22Rv1 (cell line): ENCODE measurements at regions not wholly inside any gene's neighbourhood (a gene's known extent, or its start where the extent isn't known, plus 50 kb on each side); places are given as distances from the start of the nearest gene placed in this dataset.

Experiments used
- ZFX ChIP-seq: fragments of 450-650 bp; IDR thresholded peaks from 2 replicates; pipeline ENCODE4 v1.6.1; 2017; ENCODE audit warnings: antibody characterized with exemption, borderline replicate concordance
- TF ChIP-seq, protein P1 (sequence below): fragments of 450-650 bp; IDR thresholded peaks from 2 replicates; pipeline ENCODE4 v1.5.1; 2017; ENCODE audit warnings: mild to moderate bottlenecking

DNA sequence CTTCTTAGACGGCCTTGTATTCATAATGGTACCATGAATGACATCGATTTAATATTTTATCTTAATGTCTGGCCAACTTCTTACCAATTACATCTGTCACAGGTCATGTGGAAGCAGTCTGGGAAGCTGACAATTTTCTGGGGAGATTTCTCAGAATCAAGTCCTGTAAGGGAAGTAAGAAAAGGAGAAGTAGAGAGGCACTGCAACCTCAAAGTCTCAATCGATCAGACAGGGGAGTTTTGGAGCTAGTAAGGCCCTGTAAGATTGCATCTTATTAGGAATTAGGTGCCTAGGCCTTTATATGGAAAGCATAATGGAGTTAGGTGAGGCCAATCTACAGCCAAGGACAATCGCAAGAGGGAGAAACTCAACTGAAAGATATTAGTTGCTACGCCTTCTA lies 694.6 kb upstream of the SORCS1 start:
- TF ChIP-seq, protein P1, sequence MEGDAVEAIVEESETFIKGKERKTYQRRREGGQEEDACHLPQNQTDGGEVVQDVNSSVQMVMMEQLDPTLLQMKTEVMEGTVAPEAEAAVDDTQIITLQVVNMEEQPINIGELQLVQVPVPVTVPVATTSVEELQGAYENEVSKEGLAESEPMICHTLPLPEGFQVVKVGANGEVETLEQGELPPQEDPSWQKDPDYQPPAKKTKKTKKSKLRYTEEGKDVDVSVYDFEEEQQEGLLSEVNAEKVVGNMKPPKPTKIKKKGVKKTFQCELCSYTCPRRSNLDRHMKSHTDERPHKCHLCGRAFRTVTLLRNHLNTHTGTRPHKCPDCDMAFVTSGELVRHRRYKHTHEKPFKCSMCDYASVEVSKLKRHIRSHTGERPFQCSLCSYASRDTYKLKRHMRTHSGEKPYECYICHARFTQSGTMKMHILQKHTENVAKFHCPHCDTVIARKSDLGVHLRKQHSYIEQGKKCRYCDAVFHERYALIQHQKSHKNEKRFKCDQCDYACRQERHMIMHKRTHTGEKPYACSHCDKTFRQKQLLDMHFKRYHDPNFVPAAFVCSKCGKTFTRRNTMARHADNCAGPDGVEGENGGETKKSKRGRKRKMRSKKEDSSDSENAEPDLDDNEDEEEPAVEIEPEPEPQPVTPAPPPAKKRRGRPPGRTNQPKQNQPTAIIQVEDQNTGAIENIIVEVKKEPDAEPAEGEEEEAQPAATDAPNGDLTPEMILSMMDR = no peak
- no peak for TF ChIP-seq ZFX
